Activated CD8-positive, alpha-beta T cell treated with anti-CD3 and anti-CD28 coated beads for 36 hours (primary cell): ENCODE measurements at regions not wholly inside any gene's neighbourhood (a gene's known extent, or its start where the extent isn't known, plus 50 kb on each side); places are given as distances from the start of the nearest gene placed in this dataset.

Source experiments
- ATAC-seq: fragments of 200-7000 bp; cut with Tn5 transposase; one replicate; pipeline ENCODE4 v1.10.0; 2021; ENCODE audit warnings: mild to moderate bottlenecking, moderate library complexity
- CTCF ChIA-PET: fragments of 350-600 bp; sonication (Branson Sonifier 250); formaldehyde crosslinking; loops from one replicate; lab custom pipeline; 2021; ENCODE audit warnings: antibody characterized with exemption; lab: Charles Lee
- POLR2A ChIA-PET: fragments of 350-600 bp; sonication (Branson Sonifier 250); formaldehyde crosslinking; loops from one replicate; lab custom pipeline; 2021; ENCODE audit warnings: antibody characterized with exemption; lab: Charles Lee
- DNase-seq: peaks from one replicate; pipeline ENCODE4 v3.0.0-alpha.2; 2020
- H3K27ac Mint-ChIP-seq: one replicate; pipeline ENCODE4 v1.8.0; 2021; ENCODE audit warnings: mild to moderate bottlenecking, mixed read lengths
- H3K27me3 Mint-ChIP-seq: one replicate; pipeline ENCODE4 v1.8.0; 2021; ENCODE audit warnings: mixed read lengths
- H3K36me3 Mint-ChIP-seq: one replicate; pipeline ENCODE4 v1.8.0; 2021; ENCODE audit warnings: low read depth, mixed read lengths
- H3K4me1 Mint-ChIP-seq: one replicate; pipeline ENCODE4 v1.8.0; 2021; ENCODE audit warnings: low read depth, mixed read lengths
- H3K4me3 Mint-ChIP-seq: one replicate; pipeline ENCODE4 v1.8.0; 2021; ENCODE audit warnings: mild to moderate bottlenecking, moderate library complexity, mixed read lengths
- H3K9me3 Mint-ChIP-seq: one replicate; pipeline ENCODE4 v1.8.0; 2021; ENCODE audit warnings: mixed read lengths
- CTCF ChIP-seq: fragments of 200-600 bp; IDR thresholded peaks from one replicate; pipeline ENCODE4 v1.8.0; 2022; ENCODE audit warnings: antibody characterized with exemption, mild to moderate bottlenecking
- intact Hi-C: fragments of 100-400 bp; cut with micrococcal nuclease; formaldehyde crosslinking; loops from one replicate; pipeline ENCODE4 v1.10.0; 2022

GRCh38 chr18:70459251-70459650 is 170.4 kb downstream of the SOCS6 start:
- no peaks in the 10 kb centered on the region for H3K4me1 Mint-ChIP-seq
- no peak for ATAC-seq
- no peak overlapping the region for H3K27ac Mint-ChIP-seq
- H3K4me3 Mint-ChIP-seq: no peak overlapping the region
- POLR2A ChIA-PET: no interaction called here
- peaks cover 14% of the 10 kb centered on the region for H3K27me3 Mint-ChIP-seq
- intact Hi-C loops: no loop called here
- no peak for DNase-seq
- TF ChIP-seq CTCF: no peak
- CTCF ChIA-PET: interaction anchor here (1.4 kb wide), 1 partner anchor 8 kb away, joined by 3 read pairs; no protein-coding TSS in a partner anchor
- no peaks in the 10 kb centered on the region for H3K9me3 Mint-ChIP-seq
- no peaks in the 10 kb centered on the region for H3K36me3 Mint-ChIP-seq

- H3K36me3 Mint-ChIP-seq: no peaks in the 10 kb centered on the region
- H3K27me3 Mint-ChIP-seq: peaks cover 9% of the 10 kb centered on the region
- ChIA-PET CTCF (no interaction called here), POLR2A (interaction anchor here (0.6 kb wide), 1 partner anchor 95 kb away, joined by 3 read pairs; no protein-coding TSS in a partner anchor)
- no peak for DNase-seq
- no peaks in the 10 kb centered on the region for H3K4me1 Mint-ChIP-seq
- no peaks in the 10 kb centered on the region for H3K9me3 Mint-ChIP-seq
- H3K27ac Mint-ChIP-seq: no peak overlapping the region
- no peak overlapping the region for H3K4me3 Mint-ChIP-seq
- no peak for TF ChIP-seq CTCF
- intact Hi-C loops: no loop called here
- ATAC-seq: no peak
These were observed 168.9 kb downstream of the SOCS6 start for GRCh38 chr18:70457788-70458187.

GRCh38 chr18:70457223-70457622 is 168.4 kb downstream of the SOCS6 start:
- CTCF ChIA-PET: no interaction called here
- no peaks in the 10 kb centered on the region for H3K9me3 Mint-ChIP-seq
- H3K36me3 Mint-ChIP-seq: no peaks in the 10 kb centered on the region
- H3K4me1 Mint-ChIP-seq: no peaks in the 10 kb centered on the region
- no peak for TF ChIP-seq CTCF
- no peak overlapping the region for H3K27ac Mint-ChIP-seq
- intact Hi-C loops: no loop called here
- peaks cover 9% of the 10 kb centered on the region for H3K27me3 Mint-ChIP-seq
- ATAC-seq: no peak
- DNase-seq: no peak
- no peak overlapping the region for H3K4me3 Mint-ChIP-seq
- POLR2A ChIA-PET: no interaction called here

GRCh38 chr18:70456376-70456775 is 167.5 kb downstream of the SOCS6 start:
- H3K36me3 Mint-ChIP-seq: no peaks in the 10 kb centered on the region
- no peaks in the 10 kb centered on the region for H3K4me1 Mint-ChIP-seq
- H3K27ac Mint-ChIP-seq: no peak overlapping the region
- no peak for ATAC-seq
- no peak for DNase-seq
- H3K9me3 Mint-ChIP-seq: no peaks in the 10 kb centered on the region
- POLR2A ChIA-PET: no interaction called here
- CTCF ChIA-PET: interaction anchor here (2.2 to 3.3 kb wide), 3 partner anchors 17 to 261 kb away, joined by 9 to 38 read pairs (median 11); no protein-coding TSS in a partner anchor
- TF ChIP-seq CTCF: no peak
- peaks cover 6% of the 10 kb centered on the region for H3K27me3 Mint-ChIP-seq
- intact Hi-C loops: no loop called here
- H3K4me3 Mint-ChIP-seq: no peak overlapping the region

GRCh38 chr18:70455731-70456130 is 166.9 kb downstream of the SOCS6 start:
- ChIA-PET CTCF (interaction anchor here (1.2 to 3.3 kb wide), 12 partner anchors 13 to 829 kb away, joined by 3 to 38 read pairs (median 4); no protein-coding TSS in a partner anchor), POLR2A (no interaction called here)
- TF ChIP-seq CTCF: no peak
- ATAC-seq (no peak), DNase-seq (no peak)
- no peaks in the 10 kb centered on the region for H3K4me1 Mint-ChIP-seq
- H3K36me3 Mint-ChIP-seq: no peaks in the 10 kb centered on the region
- H3K4me3 Mint-ChIP-seq: no peak overlapping the region
- intact Hi-C loops: no loop called here
- peaks cover 5% of the 10 kb centered on the region for H3K27me3 Mint-ChIP-seq
- no peaks in the 10 kb centered on the region for H3K9me3 Mint-ChIP-seq
- H3K27ac Mint-ChIP-seq: no peak overlapping the region
